Amniotic epithelial cell (primary cell): ENCODE measurements at regions not wholly inside any gene's neighbourhood (a gene's known extent, or its start where the extent isn't known, plus 50 kb on each side); places are given as distances from the start of the nearest gene placed in this dataset.
"Not testable (repeated sequence)": the region's sequence is repeated elsewhere in the genome, so short reads cannot be mapped to it uniquely, and the experiment has no call there.

Source experiments
- DNase-seq: peaks from one replicate; pipeline ENCODE4 v3.0.0-alpha.2; 2010; ENCODE audit warnings: low read depth

DNA sequence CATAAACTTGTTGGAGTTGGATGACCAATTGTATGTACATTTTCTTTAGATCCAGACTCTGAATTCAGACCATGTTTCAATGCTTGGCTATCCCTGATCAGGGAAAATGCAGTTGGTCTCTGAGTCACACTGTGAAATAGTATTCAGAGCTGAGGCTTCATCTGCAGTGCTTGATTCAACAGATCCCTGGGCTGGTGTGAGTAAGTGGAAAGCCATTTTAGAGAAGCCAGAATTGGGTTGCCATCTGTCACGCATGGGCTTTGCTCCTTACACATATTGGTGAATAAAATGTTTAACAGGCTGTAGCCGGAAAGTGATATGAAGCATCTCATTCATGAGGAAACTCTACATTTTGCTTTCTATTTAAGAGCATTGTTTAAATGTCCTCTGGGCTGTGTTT, 50.0 kb upstream of the ACYP2 start:
- DNase-seq: peak; percentile 73

- DNase-seq: no peak
These were observed 51.4 kb upstream of the ACYP2 start for GRCh38 chr2:54063967-54064535.

- no peak for DNase-seq
These were observed 53.0 kb upstream of the ACYP2 start for GRCh38 chr2:54062401-54062800.

DNA sequence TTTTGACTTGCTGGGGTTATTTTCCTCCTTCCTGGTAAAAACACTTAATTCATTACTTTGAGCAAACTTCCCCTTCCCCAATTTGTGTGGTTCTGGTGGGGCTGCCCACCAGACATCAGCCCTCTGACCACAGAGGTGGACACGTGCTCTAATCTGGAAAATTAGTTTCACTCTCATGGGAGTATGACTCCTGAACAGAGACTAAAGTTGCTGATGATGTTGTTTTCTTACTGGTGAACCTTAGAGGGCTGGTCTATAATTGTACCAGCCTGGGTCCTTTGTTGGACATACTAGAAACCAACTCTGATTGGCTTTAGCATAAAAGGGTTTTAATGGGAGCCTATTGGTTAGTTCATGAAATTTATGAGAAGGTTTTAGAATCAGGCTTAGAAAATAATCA, 54.1 kb upstream of the ACYP2 start:
- DNase-seq: no peak

GRCh38 chr2:54059986-54060385, 55.4 kb upstream of the ACYP2 start:
- DNase-seq: no peak

DNA sequence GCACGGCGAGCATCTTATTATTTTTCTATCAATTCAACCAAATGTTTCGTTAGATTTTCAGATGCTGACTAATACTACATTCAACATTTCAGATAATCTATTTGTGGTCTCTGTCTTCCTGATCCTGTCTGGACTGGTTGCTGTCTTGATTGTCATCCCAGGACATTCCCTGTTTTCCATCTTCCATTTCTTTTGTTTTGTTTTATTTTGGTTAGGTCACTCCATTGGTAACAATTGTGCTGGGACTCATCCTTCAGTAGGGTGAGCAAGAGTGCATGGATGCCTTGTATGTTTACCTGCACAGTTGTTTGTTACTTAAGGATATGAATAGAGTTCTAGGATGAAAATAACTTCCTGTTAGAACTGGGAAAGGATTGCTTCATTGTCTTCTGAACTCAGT, 55.9 kb upstream of the ACYP2 start:
- DNase-seq: no peak

- DNase-seq: no peak
These were observed 57.0 kb upstream of the ACYP2 start for GRCh38 chr2:54058449-54058848.

GRCh38 chr2:54054774-54055173, 60.6 kb upstream of the ACYP2 start:
- no peak for DNase-seq

DNA sequence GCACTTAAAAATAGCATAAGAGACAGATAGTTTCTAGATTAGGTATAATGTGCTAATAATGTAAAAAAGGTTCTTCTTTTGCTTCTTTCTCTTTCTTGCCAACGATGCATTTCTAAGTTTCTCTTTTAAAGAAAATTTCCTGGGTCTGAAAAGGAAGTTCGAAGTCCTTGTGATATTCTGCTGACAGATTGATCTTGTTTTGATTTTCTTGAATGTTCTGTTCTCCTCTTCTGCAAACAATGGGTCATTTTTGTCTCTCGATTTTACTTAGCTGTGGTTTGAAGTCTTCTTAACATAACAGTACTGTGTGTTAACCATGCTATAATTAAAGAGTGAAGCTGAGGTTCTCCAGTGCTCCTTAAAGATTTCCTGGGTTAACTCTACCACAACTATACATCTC, 61.1 kb upstream of the ACYP2 start:
- no peak for DNase-seq

DNA sequence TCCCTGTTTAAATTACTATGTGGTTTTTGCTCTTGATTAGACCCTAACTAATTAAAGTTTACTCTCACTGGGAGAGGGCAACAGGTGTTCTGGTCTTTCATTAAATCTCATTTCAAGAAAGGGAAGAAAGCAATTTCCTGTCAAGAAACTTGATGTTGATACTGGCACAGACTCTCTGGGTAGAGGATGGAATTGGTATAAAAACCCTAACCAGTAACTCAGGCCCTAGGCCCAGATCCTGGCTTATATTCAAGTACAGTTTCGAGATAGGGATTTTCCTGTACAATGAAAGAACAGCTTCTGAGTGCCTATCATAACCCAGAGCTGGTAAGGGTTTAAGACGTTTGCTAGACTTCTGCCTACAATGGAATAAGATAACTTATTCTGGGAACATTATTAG, 61.6 kb upstream of the ACYP2 start:
- no peak for DNase-seq

- DNase-seq: no peak
These were observed 62.3 kb upstream of the ACYP2 start for GRCh38 chr2:54052825-54053718.

GRCh38 chr2:54050445-54050844, 65.0 kb upstream of the ACYP2 start:
- no peak for DNase-seq

GRCh38 chr2:54049365-54049764, 66.0 kb upstream of the ACYP2 start:
- no peak for DNase-seq

GRCh38 chr2:54048896-54049295, 66.5 kb upstream of the ACYP2 start:
- DNase-seq: not testable (repeated sequence)

DNA sequence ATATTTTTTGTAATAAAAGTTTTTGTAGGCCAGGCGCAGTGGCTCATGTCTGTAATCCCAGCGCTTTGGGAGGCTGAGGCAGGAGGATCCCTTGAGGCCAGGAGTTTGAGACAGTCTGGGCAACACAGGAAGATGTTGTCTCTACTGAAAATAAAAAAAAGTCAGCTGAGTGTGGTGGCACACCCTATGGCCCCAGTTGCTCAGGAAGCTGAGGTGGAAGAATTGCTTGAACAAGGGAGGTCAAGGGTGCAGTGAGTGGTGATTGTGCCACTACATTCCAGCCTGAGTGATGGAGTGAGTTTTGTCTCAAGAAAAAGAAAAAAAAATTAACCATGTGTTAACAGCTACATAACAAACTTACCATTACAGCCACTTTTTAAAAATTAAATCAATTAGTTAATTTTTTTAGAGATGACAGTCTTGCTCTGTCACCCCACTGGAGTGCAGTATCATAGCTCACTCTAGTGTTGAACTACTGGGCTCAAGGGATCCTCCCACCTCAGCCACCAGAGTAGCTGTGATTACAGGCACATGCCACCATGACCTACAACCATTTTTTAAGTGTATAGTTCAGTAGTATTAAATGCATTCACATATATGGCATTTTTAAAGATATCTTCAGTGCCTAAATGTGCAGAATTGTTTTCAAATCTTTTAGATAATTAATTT, 67.2 kb upstream of the ACYP2 start:
- peak; percentile 19 for DNase-seq

DNA sequence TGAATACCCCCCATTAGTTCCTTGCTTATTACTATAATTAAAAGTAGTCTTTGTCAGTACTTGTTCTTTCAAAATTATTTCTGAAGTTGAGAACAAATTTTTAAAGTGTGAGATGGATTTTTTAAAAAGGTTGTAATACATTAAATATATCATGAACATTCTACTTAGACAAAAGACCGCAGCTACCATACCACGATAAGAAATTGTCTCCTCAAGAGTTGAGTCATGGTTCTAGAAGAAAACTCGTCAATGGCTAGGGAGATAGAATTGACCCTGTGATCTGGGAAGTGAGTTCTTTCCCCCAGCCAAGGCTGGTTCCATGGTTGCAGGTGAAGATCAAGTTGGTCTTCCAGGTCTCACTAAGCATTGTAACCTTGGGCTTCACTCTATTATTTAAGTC, 67.8 kb upstream of the ACYP2 start:
- no peak for DNase-seq

DNA sequence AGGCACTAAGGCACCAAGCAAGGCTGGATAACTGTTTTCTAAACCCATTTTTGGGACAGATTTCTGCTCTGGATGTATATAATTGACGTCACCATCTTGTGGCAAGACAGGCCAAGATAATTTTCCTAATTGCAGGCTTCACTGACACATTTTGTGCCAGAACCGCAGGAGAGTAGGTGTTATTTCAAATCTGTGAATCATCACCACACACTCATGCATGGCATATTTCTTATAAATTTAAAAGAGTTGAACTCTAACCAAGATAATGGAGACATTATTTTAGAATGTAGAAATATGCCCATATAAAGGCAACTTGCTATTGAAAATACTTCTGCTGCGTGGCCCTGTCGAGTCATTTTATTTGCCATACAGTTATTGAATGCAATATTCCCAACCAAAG, 68.3 kb upstream of the ACYP2 start:
- DNase-seq: peak; percentile 23

- no peak for DNase-seq
These were observed 72.3 kb upstream of the PSME4 start for GRCh38 chr2:54042897-54043620.

DNA sequence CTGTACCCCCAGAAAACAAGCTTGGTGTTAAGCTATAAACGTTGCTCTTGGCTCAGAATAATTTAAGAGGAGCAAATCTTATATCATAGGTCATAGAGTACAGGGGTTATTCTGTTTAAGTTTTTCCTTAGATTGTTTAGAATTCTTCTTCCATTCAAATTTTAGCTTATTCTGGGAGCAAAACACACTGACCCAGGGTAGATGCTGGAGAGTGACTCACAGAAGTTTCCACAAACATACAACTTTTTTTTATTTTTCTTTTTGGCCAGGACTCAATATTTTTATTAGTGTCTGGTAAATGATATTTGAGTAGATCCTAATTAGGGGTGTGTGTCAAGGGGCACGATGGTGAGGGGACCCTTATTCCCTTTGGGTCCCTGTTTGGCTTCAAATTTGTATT, 71.5 kb upstream of the PSME4 start:
- no peak for DNase-seq

DNA sequence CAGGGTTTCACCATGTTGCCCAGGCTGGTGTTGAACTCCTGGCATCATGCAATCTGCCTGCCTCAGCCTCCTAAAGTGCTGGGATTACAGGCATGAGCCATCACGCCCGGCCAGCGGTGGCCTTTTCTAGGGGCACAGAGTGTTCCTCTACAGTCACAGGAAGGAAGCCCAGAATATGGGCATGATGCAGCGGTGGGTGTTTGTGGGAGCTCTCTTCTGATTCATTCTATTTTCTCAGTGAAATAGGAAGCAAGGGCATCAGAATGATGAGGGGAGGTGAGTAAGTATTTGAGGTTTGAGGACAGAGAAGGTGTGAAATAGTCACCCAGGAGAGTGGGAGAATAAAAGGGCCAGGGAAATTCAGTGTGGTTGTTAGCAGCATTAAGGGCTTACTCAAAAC, 70.3 kb upstream of the PSME4 start:
- DNase-seq: no peak

DNA sequence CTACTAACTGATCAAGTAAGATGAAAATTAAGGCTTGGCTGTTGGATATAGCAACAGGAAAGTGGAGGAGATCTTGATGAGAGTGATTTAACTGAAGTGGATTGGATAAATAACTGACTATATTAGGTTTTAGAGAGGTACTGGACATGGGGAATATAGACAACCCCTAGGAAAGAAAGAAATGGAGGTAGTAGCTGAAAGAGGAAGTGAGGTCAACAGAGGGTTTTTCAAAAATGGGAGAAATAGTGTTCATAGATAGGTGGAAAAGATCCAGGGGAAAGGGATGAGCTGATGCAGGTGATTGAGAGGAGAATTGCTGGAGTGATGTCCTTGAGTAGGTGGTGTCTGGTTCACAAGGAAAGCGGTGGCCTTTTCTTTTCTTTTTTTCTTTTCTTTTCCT, 69.9 kb upstream of the PSME4 start:
- DNase-seq: no peak

- no peak for DNase-seq
These were observed 69.5 kb upstream of the PSME4 start for GRCh38 chr2:54040250-54040649.

GRCh38 chr2:54038835-54039234, 68.0 kb upstream of the PSME4 start:
- peak; percentile 58 for DNase-seq
